IgD-negative memory B cell (primary cell): ENCODE measurements at regions not wholly inside any gene's neighbourhood (a gene's known extent, or its start where the extent isn't known, plus 50 kb on each side); places are given as distances from the start of the nearest gene placed in this dataset.

Source experiments
- H3K27ac Mint-ChIP-seq, 3 donors: one replicate each; pipeline ENCODE4 v1.8.0; 2020 to 2022; ENCODE audit warnings: mild to moderate bottlenecking in 3 of 3, mixed read lengths in 3 of 3, moderate library complexity in 1 of 3
- H3K27me3 Mint-ChIP-seq: one replicate; pipeline ENCODE4 v1.8.0; 2021; ENCODE audit warnings: mixed read lengths
- H3K36me3 Mint-ChIP-seq: one replicate; pipeline ENCODE4 v1.8.0; 2020; ENCODE audit warnings: mild to moderate bottlenecking, mixed read lengths
- H3K4me1 Mint-ChIP-seq, 3 donors: one replicate each; pipeline ENCODE4 v1.8.0; 2020 to 2022; ENCODE audit warnings: mixed read lengths in 3 of 3, mild to moderate bottlenecking in 1 of 3
- H3K4me3 Mint-ChIP-seq, 4 donors: one replicate each; pipeline ENCODE4 v1.8.0; 2020 to 2022; ENCODE audit warnings: mild to moderate bottlenecking in 4 of 4, mixed read lengths in 4 of 4, moderate library complexity in 3 of 4
- H3K9me3 Mint-ChIP-seq, 3 donors: one replicate each; pipeline ENCODE4 v1.8.0; 2020 to 2021; ENCODE audit warnings: mixed read lengths in 3 of 3, mild to moderate bottlenecking in 1 of 3

DNA sequence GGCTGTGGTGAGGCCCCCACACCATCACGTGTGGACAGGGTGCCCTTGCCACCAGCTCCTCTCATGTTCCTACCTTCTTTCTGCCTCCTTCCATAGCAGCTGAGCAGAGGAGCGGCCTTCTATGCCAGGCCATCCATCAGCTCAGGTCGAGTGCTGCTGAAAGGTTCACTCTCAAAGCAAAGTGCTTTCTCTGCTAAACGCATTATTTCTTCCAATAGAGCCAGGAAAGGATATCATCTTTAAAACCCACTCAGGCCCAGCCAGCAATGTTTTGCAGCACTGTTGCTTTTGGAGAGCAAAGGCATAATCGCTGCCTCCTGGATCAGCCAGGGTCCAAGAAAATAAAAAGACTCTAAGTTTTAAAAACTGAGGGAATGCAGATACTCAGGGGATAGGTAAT is 54.9 kb upstream of the GPRC5B start:
- Mint-ChIP-seq H3K36me3 (peaks cover 1% of the 10 kb centered on the region), H3K27ac (no peak overlapping the region), H3K9me3 (no peaks in the 10 kb centered on the region), H3K4me1 (no peaks in the 10 kb centered on the region), H3K4me3 (no peak overlapping the region), H3K27me3 (peaks cover 3% of the 10 kb centered on the region)

DNA sequence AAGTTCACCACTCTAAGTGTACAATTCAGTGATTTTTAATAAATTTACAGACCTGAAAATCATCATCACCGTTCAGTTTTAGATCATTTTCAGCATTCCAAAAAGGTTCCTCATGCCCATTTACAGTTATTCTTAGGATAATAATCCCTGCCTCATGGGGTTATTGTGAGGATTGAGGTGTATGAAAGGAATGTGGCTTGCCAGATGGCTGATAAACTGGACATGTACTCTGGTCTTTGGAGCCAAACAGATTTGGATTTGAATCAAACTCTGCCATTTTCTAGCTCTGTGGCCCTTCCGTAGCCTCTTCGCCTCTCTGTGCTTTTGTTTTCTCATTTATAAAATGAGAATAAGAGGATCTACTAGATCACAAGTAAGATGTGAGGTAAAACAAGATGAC is 53.9 kb upstream of the GPRC5B start:
- Mint-ChIP-seq H3K4me1 (no peaks in the 10 kb centered on the region), H3K27me3 (peaks cover 3% of the 10 kb centered on the region), H3K27ac (no peak overlapping the region), H3K9me3 (no peaks in the 10 kb centered on the region), H3K36me3 (peaks cover 1% of the 10 kb centered on the region), H3K4me3 (no peak overlapping the region)

DNA sequence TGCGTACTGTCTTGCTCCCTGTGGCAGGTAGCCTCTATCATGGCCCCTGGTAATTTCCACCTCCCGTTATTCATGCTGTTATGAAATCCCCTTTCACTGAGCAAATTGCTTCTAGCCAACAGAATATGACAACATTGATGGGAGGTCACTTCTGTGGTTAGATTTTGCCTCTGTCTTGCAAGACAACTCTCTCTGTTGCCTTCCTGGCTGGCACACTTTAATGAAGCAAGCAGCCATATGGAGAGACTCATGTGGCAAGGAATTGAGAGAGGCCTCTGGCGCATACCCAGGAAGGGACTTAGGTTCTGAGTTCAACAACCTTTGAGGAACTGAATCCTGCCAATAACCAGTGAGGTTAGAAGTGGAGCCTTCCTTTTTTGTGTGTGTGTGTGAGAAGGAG is 51.8 kb upstream of the GPRC5B start:
- Mint-ChIP-seq H3K27me3 (peaks cover 3% of the 10 kb centered on the region), H3K4me3 (no peak overlapping the region), H3K4me1 (no peaks in the 10 kb centered on the region), H3K36me3 (peaks cover 1% of the 10 kb centered on the region), H3K27ac (no peak overlapping the region), H3K9me3 (no peaks in the 10 kb centered on the region)

DNA sequence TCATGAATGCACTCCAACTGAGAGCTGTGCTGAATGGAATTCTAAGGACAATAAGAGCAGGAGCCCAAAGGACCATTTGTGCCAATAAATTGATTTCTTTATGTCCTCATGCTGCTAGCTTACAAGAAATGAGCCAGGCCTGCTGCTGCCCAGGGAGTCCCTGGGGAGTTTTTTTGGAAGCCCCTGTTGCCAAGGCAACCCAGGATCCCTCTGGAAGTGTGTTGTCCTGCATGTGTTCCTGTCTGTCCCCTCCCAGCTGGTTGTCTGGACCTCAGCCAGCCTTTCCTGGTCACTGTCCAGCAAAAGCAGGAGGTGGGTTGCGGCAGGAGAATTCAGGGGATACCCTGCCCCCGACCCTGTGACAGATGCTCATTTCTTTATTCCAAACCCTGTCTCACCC is 51.0 kb upstream of the GPRC5B start:
- H3K27me3 Mint-ChIP-seq, result peaks cover 3% of the 10 kb centered on the region
- H3K27ac Mint-ChIP-seq, result no peak overlapping the region
- no peak overlapping the region for H3K4me3 Mint-ChIP-seq
- peaks cover 1% of the 10 kb centered on the region for H3K36me3 Mint-ChIP-seq
- H3K4me1 Mint-ChIP-seq, result no peaks in the 10 kb centered on the region
- H3K9me3 Mint-ChIP-seq, result no peaks in the 10 kb centered on the region
